ENCODE measurements at regions not wholly inside any gene's neighbourhood (a gene's known extent, or its start where the extent isn't known, plus 50 kb on each side); places are given as distances from the start of the nearest gene placed in this dataset.

- TF ChIP-seq CTCF (IDR thresholded peaks at IDR 0.05 in 2 of 3, conservative IDR thresholded peaks at IDR 0.05 in 1 of 3; ENCODE audit: control insufficient read depth in 2 of 3, extremely low read depth in 1 of 3, insufficient read depth in 1 of 3, low read depth in 3 of 3, low read length in 3 of 3) (no peak), E2F8 (IDR thresholded peaks at IDR 0.05; ENCODE audit: low read depth, partially characterized antibody) (no peak), BHLHE40 (IDR thresholded peaks at IDR 0.05; ENCODE audit: borderline replicate concordance in 1 of 2, low read depth in 2 of 2, low read length in 1 of 2) (no peak), KDM1A (IDR thresholded peaks at IDR 0.05; ENCODE audit: borderline replicate concordance) (no peak), LARP7 (IDR thresholded peaks at IDR 0.05) (no peak), CHD4 (IDR thresholded peaks at IDR 0.05) (no peak), NRF1 (conservative IDR thresholded peaks at IDR 0.05; ENCODE audit: low read depth, low read length) (no peak), PAX8 (IDR thresholded peaks at IDR 0.05) (no peak), POLR2A (IDR thresholded peaks at IDR 0.05; ENCODE audit: low read depth, low read length) (no peak), BACH1 (IDR thresholded peaks at IDR 0.05; ENCODE audit: borderline replicate concordance) (no peak), EZH2 (IDR thresholded peaks at IDR 0.05; ENCODE audit: borderline replicate concordance, control insufficient read depth, low read depth, low read length) (no peak), HCFC1 (IDR thresholded peaks at IDR 0.05; ENCODE audit: low read length) (no peak)
Observed at GRCh38 chrX:16307950-16308349, 140.7 kb downstream of the MAGEB17 start.

Measured in GM12878 (cell line).